ENCODE measurements at regions not wholly inside any gene's neighbourhood (a gene's known extent, or its start where the extent isn't known, plus 50 kb on each side); places are given as distances from the start of the nearest gene placed in this dataset.

DNA sequence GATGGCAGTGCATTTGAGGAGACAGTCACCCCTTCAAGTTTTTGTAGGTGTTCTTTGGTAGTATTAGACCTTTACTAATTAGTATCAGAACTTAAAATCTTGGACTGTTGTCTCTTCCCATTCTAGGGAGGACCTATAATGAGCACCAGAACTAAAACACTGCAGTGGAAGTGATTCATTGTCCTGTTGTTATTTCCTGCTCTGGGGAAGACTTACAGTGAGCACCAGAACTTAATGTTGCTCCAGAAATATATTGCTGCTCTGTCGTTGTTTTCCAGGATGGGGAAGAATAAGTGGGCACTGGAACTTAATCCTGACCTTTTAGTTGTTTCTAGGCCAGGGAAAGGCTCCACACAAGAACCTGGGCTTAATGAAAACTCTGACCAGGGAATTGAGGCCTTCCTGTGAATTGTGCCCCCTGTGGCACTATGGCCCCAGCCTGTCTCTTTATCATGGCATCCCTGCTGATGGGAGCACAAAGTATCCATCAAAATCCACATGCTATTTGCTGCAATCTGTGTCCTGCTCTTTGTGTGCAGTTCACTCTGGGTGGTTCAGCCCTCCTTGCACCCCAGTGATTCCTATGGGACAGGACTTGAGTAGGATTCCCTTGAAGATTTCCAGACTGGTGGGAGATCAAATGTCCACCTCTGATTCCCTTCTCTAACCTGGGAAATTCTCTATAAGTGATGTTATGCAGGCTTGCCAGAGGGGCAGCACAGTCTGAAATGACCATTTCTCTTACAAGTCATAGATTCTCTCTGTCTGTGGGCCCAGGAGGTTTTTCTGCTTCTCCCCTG is 175.8 kb downstream of the PAWR start:
- TF ChIP-seq, protein P1, sequence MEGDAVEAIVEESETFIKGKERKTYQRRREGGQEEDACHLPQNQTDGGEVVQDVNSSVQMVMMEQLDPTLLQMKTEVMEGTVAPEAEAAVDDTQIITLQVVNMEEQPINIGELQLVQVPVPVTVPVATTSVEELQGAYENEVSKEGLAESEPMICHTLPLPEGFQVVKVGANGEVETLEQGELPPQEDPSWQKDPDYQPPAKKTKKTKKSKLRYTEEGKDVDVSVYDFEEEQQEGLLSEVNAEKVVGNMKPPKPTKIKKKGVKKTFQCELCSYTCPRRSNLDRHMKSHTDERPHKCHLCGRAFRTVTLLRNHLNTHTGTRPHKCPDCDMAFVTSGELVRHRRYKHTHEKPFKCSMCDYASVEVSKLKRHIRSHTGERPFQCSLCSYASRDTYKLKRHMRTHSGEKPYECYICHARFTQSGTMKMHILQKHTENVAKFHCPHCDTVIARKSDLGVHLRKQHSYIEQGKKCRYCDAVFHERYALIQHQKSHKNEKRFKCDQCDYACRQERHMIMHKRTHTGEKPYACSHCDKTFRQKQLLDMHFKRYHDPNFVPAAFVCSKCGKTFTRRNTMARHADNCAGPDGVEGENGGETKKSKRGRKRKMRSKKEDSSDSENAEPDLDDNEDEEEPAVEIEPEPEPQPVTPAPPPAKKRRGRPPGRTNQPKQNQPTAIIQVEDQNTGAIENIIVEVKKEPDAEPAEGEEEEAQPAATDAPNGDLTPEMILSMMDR (IDR thresholded peaks at IDR 0.05), result no peak
- TF ChIP-seq, protein P2, sequence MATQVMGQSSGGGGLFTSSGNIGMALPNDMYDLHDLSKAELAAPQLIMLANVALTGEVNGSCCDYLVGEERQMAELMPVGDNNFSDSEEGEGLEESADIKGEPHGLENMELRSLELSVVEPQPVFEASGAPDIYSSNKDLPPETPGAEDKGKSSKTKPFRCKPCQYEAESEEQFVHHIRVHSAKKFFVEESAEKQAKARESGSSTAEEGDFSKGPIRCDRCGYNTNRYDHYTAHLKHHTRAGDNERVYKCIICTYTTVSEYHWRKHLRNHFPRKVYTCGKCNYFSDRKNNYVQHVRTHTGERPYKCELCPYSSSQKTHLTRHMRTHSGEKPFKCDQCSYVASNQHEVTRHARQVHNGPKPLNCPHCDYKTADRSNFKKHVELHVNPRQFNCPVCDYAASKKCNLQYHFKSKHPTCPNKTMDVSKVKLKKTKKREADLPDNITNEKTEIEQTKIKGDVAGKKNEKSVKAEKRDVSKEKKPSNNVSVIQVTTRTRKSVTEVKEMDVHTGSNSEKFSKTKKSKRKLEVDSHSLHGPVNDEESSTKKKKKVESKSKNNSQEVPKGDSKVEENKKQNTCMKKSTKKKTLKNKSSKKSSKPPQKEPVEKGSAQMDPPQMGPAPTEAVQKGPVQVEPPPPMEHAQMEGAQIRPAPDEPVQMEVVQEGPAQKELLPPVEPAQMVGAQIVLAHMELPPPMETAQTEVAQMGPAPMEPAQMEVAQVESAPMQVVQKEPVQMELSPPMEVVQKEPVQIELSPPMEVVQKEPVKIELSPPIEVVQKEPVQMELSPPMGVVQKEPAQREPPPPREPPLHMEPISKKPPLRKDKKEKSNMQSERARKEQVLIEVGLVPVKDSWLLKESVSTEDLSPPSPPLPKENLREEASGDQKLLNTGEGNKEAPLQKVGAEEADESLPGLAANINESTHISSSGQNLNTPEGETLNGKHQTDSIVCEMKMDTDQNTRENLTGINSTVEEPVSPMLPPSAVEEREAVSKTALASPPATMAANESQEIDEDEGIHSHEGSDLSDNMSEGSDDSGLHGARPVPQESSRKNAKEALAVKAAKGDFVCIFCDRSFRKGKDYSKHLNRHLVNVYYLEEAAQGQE (IDR thresholded peaks at IDR 0.05; ENCODE audit: insufficient read depth in 1 of 2, low read depth in 2 of 2, low read length in 1 of 2), result no peak
- TF ChIP-seq POLR2AphosphoS5 (IDR thresholded peaks at IDR 0.05; ENCODE audit: low read depth, low read length), result no peak
- TF ChIP-seq SIN3A (IDR thresholded peaks at IDR 0.05; ENCODE audit: borderline replicate concordance, insufficient read depth, low read depth, low read length), result no peak

All from Panc1 (cell line).